Panc1 (cell line): ENCODE measurements at regions not wholly inside any gene's neighbourhood (a gene's known extent, or its start where the extent isn't known, plus 50 kb on each side); places are given as distances from the start of the nearest gene placed in this dataset.

Experiments
- POLR2AphosphoS5 ChIP-seq: IDR thresholded peaks from 2 replicates; pipeline ENCODE4 v1.6.1; 2012; ENCODE audit warnings: mild to moderate bottlenecking, low read depth, low read length, moderate library complexity
- SIN3A ChIP-seq: IDR thresholded peaks from 2 replicates; pipeline ENCODE4 v1.6.1; 2012; ENCODE audit warnings: low read depth, mild to moderate bottlenecking, low read length, moderate library complexity, borderline replicate concordance; ENCODE audit not compliant: insufficient read depth
- TCF7L2 ChIP-seq: IDR thresholded peaks from 2 replicates; pipeline ENCODE4 v1.6.1; 2011; ENCODE audit warnings: mild to moderate bottlenecking, low read depth, low read length, inconsistent platforms
- TF ChIP-seq, protein P1 (sequence below): fragments of 450-650 bp; IDR thresholded peaks from 2 replicates; pipeline ENCODE4 v1.5.1; 2017; ENCODE audit warnings: mild to moderate bottlenecking
- TF ChIP-seq, protein P2 (sequence below), 2 experiments: IDR thresholded peaks; 2 replicates each; pipeline ENCODE4 v1.6.1; 2011 to 2012; ENCODE audit warnings: low read depth in 2 of 2, control low read depth in 1 of 2, low read length in 1 of 2, mild to moderate bottlenecking in 1 of 2, moderate library complexity in 1 of 2; ENCODE audit not compliant: insufficient read depth in 1 of 2

DNA sequence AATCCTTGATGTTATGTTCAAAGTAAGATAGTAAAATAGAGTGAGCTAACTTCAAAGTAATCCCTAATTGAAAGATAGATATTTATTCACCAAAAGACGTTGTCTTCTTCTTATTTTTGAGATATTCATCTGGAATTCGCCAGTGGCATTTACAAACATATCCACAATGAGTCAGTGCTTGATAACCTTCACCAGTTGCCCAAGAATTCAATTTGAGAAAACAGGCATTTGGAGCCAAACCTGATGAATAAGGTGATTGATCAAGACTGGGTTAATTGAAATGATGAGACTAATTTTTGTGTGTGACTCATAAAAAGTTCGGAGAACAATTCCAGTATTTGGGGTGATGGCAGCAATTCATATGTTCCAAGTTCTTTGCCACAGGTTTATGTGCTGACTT lies 344.0 kb downstream of the ARL4A start:
- TF ChIP-seq, protein P1, sequence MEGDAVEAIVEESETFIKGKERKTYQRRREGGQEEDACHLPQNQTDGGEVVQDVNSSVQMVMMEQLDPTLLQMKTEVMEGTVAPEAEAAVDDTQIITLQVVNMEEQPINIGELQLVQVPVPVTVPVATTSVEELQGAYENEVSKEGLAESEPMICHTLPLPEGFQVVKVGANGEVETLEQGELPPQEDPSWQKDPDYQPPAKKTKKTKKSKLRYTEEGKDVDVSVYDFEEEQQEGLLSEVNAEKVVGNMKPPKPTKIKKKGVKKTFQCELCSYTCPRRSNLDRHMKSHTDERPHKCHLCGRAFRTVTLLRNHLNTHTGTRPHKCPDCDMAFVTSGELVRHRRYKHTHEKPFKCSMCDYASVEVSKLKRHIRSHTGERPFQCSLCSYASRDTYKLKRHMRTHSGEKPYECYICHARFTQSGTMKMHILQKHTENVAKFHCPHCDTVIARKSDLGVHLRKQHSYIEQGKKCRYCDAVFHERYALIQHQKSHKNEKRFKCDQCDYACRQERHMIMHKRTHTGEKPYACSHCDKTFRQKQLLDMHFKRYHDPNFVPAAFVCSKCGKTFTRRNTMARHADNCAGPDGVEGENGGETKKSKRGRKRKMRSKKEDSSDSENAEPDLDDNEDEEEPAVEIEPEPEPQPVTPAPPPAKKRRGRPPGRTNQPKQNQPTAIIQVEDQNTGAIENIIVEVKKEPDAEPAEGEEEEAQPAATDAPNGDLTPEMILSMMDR = no peak
- no peak for TF ChIP-seq TCF7L2
- no peak for TF ChIP-seq POLR2AphosphoS5
- TF ChIP-seq, protein P2, sequence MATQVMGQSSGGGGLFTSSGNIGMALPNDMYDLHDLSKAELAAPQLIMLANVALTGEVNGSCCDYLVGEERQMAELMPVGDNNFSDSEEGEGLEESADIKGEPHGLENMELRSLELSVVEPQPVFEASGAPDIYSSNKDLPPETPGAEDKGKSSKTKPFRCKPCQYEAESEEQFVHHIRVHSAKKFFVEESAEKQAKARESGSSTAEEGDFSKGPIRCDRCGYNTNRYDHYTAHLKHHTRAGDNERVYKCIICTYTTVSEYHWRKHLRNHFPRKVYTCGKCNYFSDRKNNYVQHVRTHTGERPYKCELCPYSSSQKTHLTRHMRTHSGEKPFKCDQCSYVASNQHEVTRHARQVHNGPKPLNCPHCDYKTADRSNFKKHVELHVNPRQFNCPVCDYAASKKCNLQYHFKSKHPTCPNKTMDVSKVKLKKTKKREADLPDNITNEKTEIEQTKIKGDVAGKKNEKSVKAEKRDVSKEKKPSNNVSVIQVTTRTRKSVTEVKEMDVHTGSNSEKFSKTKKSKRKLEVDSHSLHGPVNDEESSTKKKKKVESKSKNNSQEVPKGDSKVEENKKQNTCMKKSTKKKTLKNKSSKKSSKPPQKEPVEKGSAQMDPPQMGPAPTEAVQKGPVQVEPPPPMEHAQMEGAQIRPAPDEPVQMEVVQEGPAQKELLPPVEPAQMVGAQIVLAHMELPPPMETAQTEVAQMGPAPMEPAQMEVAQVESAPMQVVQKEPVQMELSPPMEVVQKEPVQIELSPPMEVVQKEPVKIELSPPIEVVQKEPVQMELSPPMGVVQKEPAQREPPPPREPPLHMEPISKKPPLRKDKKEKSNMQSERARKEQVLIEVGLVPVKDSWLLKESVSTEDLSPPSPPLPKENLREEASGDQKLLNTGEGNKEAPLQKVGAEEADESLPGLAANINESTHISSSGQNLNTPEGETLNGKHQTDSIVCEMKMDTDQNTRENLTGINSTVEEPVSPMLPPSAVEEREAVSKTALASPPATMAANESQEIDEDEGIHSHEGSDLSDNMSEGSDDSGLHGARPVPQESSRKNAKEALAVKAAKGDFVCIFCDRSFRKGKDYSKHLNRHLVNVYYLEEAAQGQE (IDR thresholded peaks at IDR 0.05; ENCODE audit: insufficient read depth in 1 of 2, low read depth in 2 of 2, low read length in 1 of 2) = no peak
- no peak for TF ChIP-seq SIN3A
